ENCODE measurements at regions not wholly inside any gene's neighbourhood (a gene's known extent, or its start where the extent isn't known, plus 50 kb on each side); places are given as distances from the start of the nearest gene placed in this dataset.
A peak's percentile ranks its signal among the peaks of the same experiment; 100 is the strongest.

DNA sequence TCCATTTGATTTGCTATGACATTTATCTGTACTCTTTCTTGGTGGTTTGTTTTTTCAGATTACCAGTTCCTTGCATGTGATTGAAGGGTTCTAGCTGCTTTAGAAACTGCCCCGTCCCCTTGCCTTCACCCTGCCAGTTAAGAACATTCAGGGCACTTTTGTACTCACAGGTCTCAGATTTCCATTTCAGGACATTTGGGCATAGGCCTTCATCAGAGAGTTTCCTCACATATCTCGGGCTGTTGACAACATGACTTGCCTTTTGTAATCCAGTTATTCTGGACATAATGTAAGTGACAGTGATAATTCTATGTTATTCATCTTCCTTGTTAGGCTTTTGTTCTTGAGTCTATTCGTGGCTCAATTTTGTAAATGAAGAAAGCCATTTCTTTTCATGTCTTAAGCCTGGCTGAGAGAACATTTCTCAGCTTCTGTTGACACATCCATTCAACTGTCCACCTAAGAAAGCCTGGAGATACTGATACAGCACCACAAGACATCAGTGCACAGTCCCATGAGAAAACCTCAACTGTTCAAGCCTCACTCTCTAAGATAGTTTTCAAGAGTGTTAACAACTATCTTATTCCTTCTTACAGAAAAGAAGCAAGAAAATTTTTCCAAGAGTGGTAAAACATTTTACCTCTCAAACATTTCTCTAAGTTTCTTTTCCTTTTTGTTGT lies 209.3 kb upstream of the SGK1 start:
- no peak for DNase-seq (ENCODE audit: low read depth, low spot score)
- no peaks in the 10 kb centered on the region for H3K79me2 ChIP-seq (ENCODE audit: control insufficient read depth, insufficient read depth, low read length)
- ChIA-PET POLR2A (no interaction called here), CTCF (interaction anchor here (1.2 to 1.6 kb wide), 3 partner anchors 12 to 114 kb away, joined by 3 to 4 read pairs (median 4); no protein-coding TSS in a partner anchor)
- H2AFZ ChIP-seq (ENCODE audit: low read depth, low read length), result peak overlapping the region; percentile 21
- BruUV-seq (replicated peaks), result no TSS peak
- H3K9me1 ChIP-seq (replicated peaks; ENCODE audit: control insufficient read depth, extremely low read depth, insufficient read depth, low read length), result no peaks in the 10 kb centered on the region
- H4K20me1 ChIP-seq (replicated peaks; ENCODE audit: control insufficient read depth, extremely low read depth, insufficient read depth, low read length), result no peaks in the 10 kb centered on the region
- H3K27me3 ChIP-seq (ENCODE audit: control insufficient read depth in 2 of 2, insufficient read depth in 2 of 2, low read length in 2 of 2), result no peaks in the 10 kb centered on the region
- H3K27ac ChIP-seq (ENCODE audit: insufficient read depth, low read depth, low read length), result no peak overlapping the region
- H3K36me3 ChIP-seq (ENCODE audit: control insufficient read depth in 2 of 2, extremely low read depth in 1 of 2, insufficient read depth in 2 of 2, low read length in 2 of 2), result no peaks in the 10 kb centered on the region
- no peak overlapping the region for H3K9ac ChIP-seq (replicated peaks; ENCODE audit: extremely low read depth, insufficient read depth, low read length)
- no peak overlapping the region for H3K4me3 ChIP-seq (replicated peaks in 1 of 3; ENCODE audit: insufficient read depth in 1 of 3, low read depth in 1 of 3, low read length in 3 of 3)
- no peaks in the 10 kb centered on the region for H3K9me3 ChIP-seq (replicated peaks; ENCODE audit: control insufficient read depth, insufficient read depth, low read length)
- intact Hi-C loops (cut with micrococcal nuclease) (no loop called here), dilution Hi-C loops (cut with MboI; ENCODE audit: extremely low pct_ligation_motif_present, low sequenced_read_pairs) (loop anchor here (25.0 kb wide), 1 partner anchor 90 kb away; no protein-coding TSS in a partner anchor)
- TF ChIP-seq MYC (IDR thresholded peaks at IDR 0.05; ENCODE audit: low read depth, low read length), result no peak
- TF ChIP-seq FOS (IDR thresholded peaks at IDR 0.05; ENCODE audit: borderline replicate concordance, insufficient read depth, low read length), result no peak
- no peak for TF ChIP-seq MAX (IDR thresholded peaks at IDR 0.05; ENCODE audit: insufficient read depth, insufficient read length)
- no peak for TF ChIP-seq EZH2 (IDR thresholded peaks at IDR 0.05; ENCODE audit: borderline replicate concordance, low read depth, low read length, severe bottlenecking)
- no peak for TF ChIP-seq GATA2 (IDR thresholded peaks at IDR 0.05; ENCODE audit: insufficient read depth, insufficient read length, low read depth, low read length)
- TF ChIP-seq, protein P1, sequence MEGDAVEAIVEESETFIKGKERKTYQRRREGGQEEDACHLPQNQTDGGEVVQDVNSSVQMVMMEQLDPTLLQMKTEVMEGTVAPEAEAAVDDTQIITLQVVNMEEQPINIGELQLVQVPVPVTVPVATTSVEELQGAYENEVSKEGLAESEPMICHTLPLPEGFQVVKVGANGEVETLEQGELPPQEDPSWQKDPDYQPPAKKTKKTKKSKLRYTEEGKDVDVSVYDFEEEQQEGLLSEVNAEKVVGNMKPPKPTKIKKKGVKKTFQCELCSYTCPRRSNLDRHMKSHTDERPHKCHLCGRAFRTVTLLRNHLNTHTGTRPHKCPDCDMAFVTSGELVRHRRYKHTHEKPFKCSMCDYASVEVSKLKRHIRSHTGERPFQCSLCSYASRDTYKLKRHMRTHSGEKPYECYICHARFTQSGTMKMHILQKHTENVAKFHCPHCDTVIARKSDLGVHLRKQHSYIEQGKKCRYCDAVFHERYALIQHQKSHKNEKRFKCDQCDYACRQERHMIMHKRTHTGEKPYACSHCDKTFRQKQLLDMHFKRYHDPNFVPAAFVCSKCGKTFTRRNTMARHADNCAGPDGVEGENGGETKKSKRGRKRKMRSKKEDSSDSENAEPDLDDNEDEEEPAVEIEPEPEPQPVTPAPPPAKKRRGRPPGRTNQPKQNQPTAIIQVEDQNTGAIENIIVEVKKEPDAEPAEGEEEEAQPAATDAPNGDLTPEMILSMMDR (IDR thresholded peaks at IDR 0.05; ENCODE audit: extremely low read depth in 1 of 2, insufficient read depth in 1 of 2, low read depth in 1 of 2, low read length in 2 of 2), result no peak
- TF ChIP-seq JUN (IDR thresholded peaks at IDR 0.05; ENCODE audit: borderline replicate concordance, insufficient read depth, insufficient read length, low read depth), result no peak
- TF ChIP-seq POLR2AphosphoS5 (IDR thresholded peaks at IDR 0.05; ENCODE audit: insufficient read depth, low read depth, low read length), result no peak
- TF ChIP-seq POLR2A (IDR thresholded peaks at IDR 0.05; ENCODE audit: low read depth, low read length), result no peak
- no peak for FAIRE-seq
- no peak overlapping the region for H3K4me2 ChIP-seq (ENCODE audit: insufficient read depth, low read length)
- peaks cover 14% of the 10 kb centered on the region for H3K4me1 ChIP-seq (ENCODE audit: control insufficient read depth, extremely low read depth, insufficient read depth, low read length)

Data from endothelial cell of umbilical vein (primary cell).